NOMO-1 (cell line): ENCODE measurements at regions not wholly inside any gene's neighbourhood (a gene's known extent, or its start where the extent isn't known, plus 50 kb on each side); places are given as distances from the start of the nearest gene placed in this dataset.

Experiments used
- DNase-seq, 2 experiments: peaks; one replicate each; lab custom pipeline; 2025; ENCODE audit not compliant: unreplicated experiment in 2 of 2; lab: John Stamatoyannopoulos, UW

DNA sequence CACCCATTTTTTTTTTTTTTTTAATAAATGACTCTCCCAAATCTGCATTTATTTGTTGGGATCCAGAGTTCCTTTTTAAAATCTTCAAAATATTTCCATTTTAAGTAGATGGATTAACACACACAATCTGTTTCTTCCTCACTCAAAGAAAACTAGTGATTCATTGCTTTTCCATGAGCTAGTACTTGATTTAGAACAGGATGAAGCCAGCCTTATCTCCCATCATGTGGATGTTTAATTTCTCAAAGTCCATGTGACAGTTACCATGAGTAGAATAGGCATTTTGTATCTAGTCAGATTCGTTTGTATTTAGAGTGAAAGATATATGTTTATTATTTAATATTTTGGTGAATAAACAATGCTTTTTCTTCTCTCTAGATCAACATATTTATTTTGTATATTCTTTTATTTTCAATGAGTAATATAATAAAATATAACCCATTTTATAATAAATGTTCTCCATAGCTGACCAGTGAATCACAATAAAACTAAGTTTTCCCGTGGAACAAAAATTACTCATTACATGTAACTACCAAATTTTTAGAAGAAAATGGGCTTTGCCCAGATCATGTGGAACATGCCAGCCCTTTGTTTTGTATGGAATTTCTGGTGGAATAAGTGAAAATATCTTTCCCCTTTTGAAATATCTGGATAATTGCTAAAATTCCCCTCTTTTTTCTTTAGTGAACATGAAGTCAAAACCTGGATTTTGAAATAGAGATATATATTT lies 54.9 kb upstream of the RPS23 start:
- DNase-seq: no peak

GRCh38 chr5:82332064-82332855 lies 54.1 kb upstream of the RPS23 start:
- no peak for DNase-seq

GRCh38 chr5:82331557-82331956 lies 53.4 kb upstream of the RPS23 start:
- no peak for DNase-seq

GRCh38 chr5:82330530-82331270 lies 52.5 kb upstream of the RPS23 start:
- DNase-seq: no peak

GRCh38 chr5:82329393-82329792 lies 51.2 kb upstream of the RPS23 start:
- no peak for DNase-seq
